ENCODE measurements at regions not wholly inside any gene's neighbourhood (a gene's known extent, or its start where the extent isn't known, plus 50 kb on each side); places are given as distances from the start of the nearest gene placed in this dataset.

- no peak for TF ChIP-seq CTCF (conservative IDR thresholded peaks at IDR 0.05; ENCODE audit: low read depth in 2 of 2)
- TF ChIP-seq EZH2phosphoT487 (IDR thresholded peaks at IDR 0.05; ENCODE audit: unreplicated experiment) = no peak
- TF ChIP-seq JUNB (IDR thresholded peaks at IDR 0.05; ENCODE audit: unreplicated experiment) = no peak
- TF ChIP-seq STAT1 (IDR thresholded peaks at IDR 0.05; ENCODE audit: unreplicated experiment) = no peak
- TF ChIP-seq EZH2 (IDR thresholded peaks at IDR 0.05; ENCODE audit: low read depth, unreplicated experiment) = no peak
- TF ChIP-seq CREB1 (CRISPR knock-in tag; IDR thresholded peaks at IDR 0.05; ENCODE audit: low read depth) = no peak
Observed at GRCh38 chr5:93873211-93873736, 131.9 kb upstream of the POU5F2 start (continued).

GRCh38 chr5:93870649-93871048 is 129.2 kb upstream of the POU5F2 start:
- no peak for ATAC-seq
- no peak overlapping the region for H3K27ac ChIP-seq (ENCODE audit: low read depth)

GRCh38 chr5:93868851-93869250 is 127.5 kb upstream of the POU5F2 start:
- no peaks in the 10 kb centered on the region for H3K79me2 ChIP-seq (replicated peaks; ENCODE audit: insufficient read depth)
- no peak overlapping the region for H3K4me3 Mint-ChIP-seq
- ATAC-seq = no peak
- TF ChIP-seq CTCF (conservative IDR thresholded peaks at IDR 0.05; ENCODE audit: low read depth in 2 of 2) (no peak), JUNB (IDR thresholded peaks at IDR 0.05; ENCODE audit: unreplicated experiment) (no peak), ETS1 (IDR thresholded peaks at IDR 0.05) (no peak), ZNF331 (CRISPR knock-in tag; IDR thresholded peaks at IDR 0.05; ENCODE audit: low read depth) (no peak), REST (IDR thresholded peaks at IDR 0.05; ENCODE audit: unreplicated experiment) (no peak), NANOG (IDR thresholded peaks at IDR 0.05; ENCODE audit: borderline replicate concordance) (no peak), ZNF114 (CRISPR knock-in tag; IDR thresholded peaks at IDR 0.05) (no peak), STAT1 (IDR thresholded peaks at IDR 0.05; ENCODE audit: unreplicated experiment) (no peak)

More at GRCh38 chr5:93870649-93871048, 129.2 kb upstream of the POU5F2 start:
- Histone ChIP-seq H3K9me2 (ENCODE audit: insufficient read depth) (no peaks in the 10 kb centered on the region), H3F3A (replicated peaks; ENCODE audit: low read depth) (no peaks in the 10 kb centered on the region), H3K4me1 (ENCODE audit: insufficient read depth) (peaks cover 12% of the 10 kb centered on the region), H3K36me3 (ENCODE audit: insufficient read depth) (no peaks in the 10 kb centered on the region), H4K20me1 (replicated peaks; ENCODE audit: insufficient read depth) (no peaks in the 10 kb centered on the region), H3K4me2 (no peak overlapping the region), H3K27me3 (ENCODE audit: insufficient read depth) (no peaks in the 10 kb centered on the region), H3K79me2 (replicated peaks; ENCODE audit: insufficient read depth) (no peaks in the 10 kb centered on the region), H2AFZ (no peak overlapping the region), H3K4me3 (no peak overlapping the region)
- no peak for DNase-seq (ENCODE audit: low spot score)
- Mint-ChIP-seq H3K9me3 (no peaks in the 10 kb centered on the region), H3K27me3 (ENCODE audit: insufficient read depth, low read depth, poor library complexity) (peaks cover 2% of the 10 kb centered on the region), H3K4me1 (peaks cover 11% of the 10 kb centered on the region; the same call in 2 of the 3 replicates), H3K36me3 (ENCODE audit: low read depth) (no peaks in the 10 kb centered on the region), H3K27ac (no peak overlapping the region), H3K4me3 (no peak overlapping the region)
- TF ChIP-seq POLR2AphosphoS5 (IDR thresholded peaks at IDR 0.05; ENCODE audit: low read depth) = no peak
- no peak for TF ChIP-seq NANOG (IDR thresholded peaks at IDR 0.05; ENCODE audit: borderline replicate concordance)
- no peak for TF ChIP-seq ZNF114 (CRISPR knock-in tag; IDR thresholded peaks at IDR 0.05)
- TF ChIP-seq STAT1 (IDR thresholded peaks at IDR 0.05; ENCODE audit: unreplicated experiment) = no peak

More at GRCh38 chr5:93868851-93869250, 127.5 kb upstream of the POU5F2 start:
- H2AFZ ChIP-seq = no peak overlapping the region
- no peaks in the 10 kb centered on the region for H3K36me3 ChIP-seq (ENCODE audit: insufficient read depth)
- H3K4me3 ChIP-seq = no peak overlapping the region
- no peaks in the 10 kb centered on the region for H3K9me2 ChIP-seq (ENCODE audit: insufficient read depth)
- H3K4me2 ChIP-seq = no peak overlapping the region
- H3K4me1 Mint-ChIP-seq = peaks cover 4% of the 10 kb centered on the region; the same call in 2 of the 3 replicates
- no peaks in the 10 kb centered on the region for H4K20me1 ChIP-seq (replicated peaks; ENCODE audit: insufficient read depth)
- H3K27me3 Mint-ChIP-seq (ENCODE audit: insufficient read depth, low read depth, poor library complexity) = peaks cover 2% of the 10 kb centered on the region
- H3K27ac Mint-ChIP-seq = no peak overlapping the region
- H3K27me3 ChIP-seq (ENCODE audit: insufficient read depth) = no peaks in the 10 kb centered on the region
- H3K36me3 Mint-ChIP-seq (ENCODE audit: low read depth) = no peaks in the 10 kb centered on the region
- no peaks in the 10 kb centered on the region for H3K9me3 Mint-ChIP-seq
- no peak for DNase-seq (ENCODE audit: low spot score)
- no peaks in the 10 kb centered on the region for H3F3A ChIP-seq (replicated peaks; ENCODE audit: low read depth)
- peaks cover 5% of the 10 kb centered on the region for H3K4me1 ChIP-seq (ENCODE audit: insufficient read depth)
- H3K27ac ChIP-seq (ENCODE audit: low read depth) = no peak overlapping the region
